C4-2B (cell line): ENCODE measurements at regions not wholly inside any gene's neighbourhood (a gene's known extent, or its start where the extent isn't known, plus 50 kb on each side); places are given as distances from the start of the nearest gene placed in this dataset.
"Not testable (repeated sequence)": the region's sequence is repeated elsewhere in the genome, so short reads cannot be mapped to it uniquely, and the experiment has no call there.

Source experiments
- H3K27ac ChIP-seq: fragments of 450-650 bp; 2 replicates; pipeline ENCODE4 v1.5.1; 2017

- H3K27ac ChIP-seq, result not testable (repeated sequence)
Measured at GRCh38 chr7:153991471-153991870, 60.7 kb upstream of the DPP6 start.

GRCh38 chr7:153993402-153993801 is 58.8 kb upstream of the DPP6 start:
- not testable (repeated sequence) for H3K27ac ChIP-seq

- H3K27ac ChIP-seq, result not testable (repeated sequence)
Measured at GRCh38 chr7:153998896-153999295, 53.3 kb upstream of the DPP6 start.
